ENCODE measurements at regions not wholly inside any gene's neighbourhood (a gene's known extent, or its start where the extent isn't known, plus 50 kb on each side); places are given as distances from the start of the nearest gene placed in this dataset.

GRCh38 chr20:39911497-39911896 lies 777.5 kb downstream of the MAFB start:
- DNase-seq (ENCODE audit: low read depth in 3 of 3), result no peak

GRCh38 chr20:39910536-39910935 lies 778.5 kb downstream of the MAFB start:
- no peak for DNase-seq (ENCODE audit: low read depth in 3 of 3)

- no peak for DNase-seq (ENCODE audit: low read depth in 3 of 3)
Measured at GRCh38 chr20:39909447-39909846, 779.6 kb downstream of the MAFB start.

- no peak for DNase-seq (ENCODE audit: low read depth in 3 of 3)
Measured at GRCh38 chr20:39904476-39905112, 784.4 kb downstream of the MAFB start.

- DNase-seq (ENCODE audit: low read depth in 3 of 3), result no peak
Measured at GRCh38 chr20:39903806-39904465, 785.1 kb downstream of the MAFB start.

GRCh38 chr20:39899881-39900280 lies 789.2 kb downstream of the MAFB start:
- no peak for DNase-seq (ENCODE audit: low read depth in 3 of 3)

GRCh38 chr20:39898467-39898852 lies 790.6 kb downstream of the MAFB start:
- DNase-seq (ENCODE audit: low read depth in 3 of 3), result no peak

- no peak for DNase-seq (ENCODE audit: low read depth in 3 of 3)
Measured at GRCh38 chr20:39897781-39898466, 791.1 kb downstream of the MAFB start.

GRCh38 chr20:39897058-39897457 lies 792.0 kb downstream of the MAFB start:
- no peak for DNase-seq (ENCODE audit: low read depth in 3 of 3)

GRCh38 chr20:39894067-39894466 lies 795.0 kb downstream of the MAFB start:
- no peak for DNase-seq (ENCODE audit: low read depth in 3 of 3)

GRCh38 chr20:39893003-39893685 lies 795.9 kb downstream of the MAFB start:
- DNase-seq (ENCODE audit: low read depth in 3 of 3), result no peak

- no peak for DNase-seq (ENCODE audit: low read depth in 3 of 3)
Measured at GRCh38 chr20:39890697-39891096, 798.3 kb downstream of the MAFB start.

GRCh38 chr20:39888310-39888709 lies 800.7 kb downstream of the MAFB start:
- DNase-seq (ENCODE audit: low read depth in 3 of 3), result no peak

GRCh38 chr20:39886650-39887190 lies 802.3 kb downstream of the MAFB start:
- DNase-seq (ENCODE audit: low read depth in 3 of 3), result no peak

GRCh38 chr20:39885975-39886649 lies 802.9 kb downstream of the MAFB start:
- no peak for DNase-seq (ENCODE audit: low read depth in 3 of 3)

GRCh38 chr20:39882806-39883205 lies 806.2 kb downstream of the MAFB start:
- DNase-seq (ENCODE audit: low read depth in 3 of 3), result no peak

- DNase-seq (ENCODE audit: low read depth in 3 of 3), result no peak
Measured at GRCh38 chr20:39880890-39881289, 808.1 kb downstream of the MAFB start.

GRCh38 chr20:39879296-39879695 lies 809.7 kb downstream of the MAFB start:
- no peak for DNase-seq (ENCODE audit: low read depth in 3 of 3)

GRCh38 chr20:39878809-39879208 lies 810.2 kb downstream of the MAFB start:
- no peak for DNase-seq (ENCODE audit: low read depth in 3 of 3)

- DNase-seq (ENCODE audit: low read depth in 3 of 3), result no peak
Measured at GRCh38 chr20:39878320-39878719, 810.7 kb downstream of the MAFB start.

- no peak for DNase-seq (ENCODE audit: low read depth in 3 of 3)
Measured at GRCh38 chr20:39877788-39878187, 811.2 kb downstream of the MAFB start.

Measured in stimulated activated CD4-positive, alpha-beta T cell treated with anti-CD3 and anti-CD28 coated beads, TNF-alpha, amount 100 ng/mL, for 4 hours (primary cell).